Uterus (tissue), 3 donors: ENCODE measurements at regions not wholly inside any gene's neighbourhood (a gene's known extent, or its start where the extent isn't known, plus 50 kb on each side); places are given as distances from the start of the nearest gene placed in this dataset. TPM values are rescaled to one million over a fixed set of nuclear protein-coding genes. Genes with fewer than 3 reads are reported as not detected.

Source experiments
- DNase-seq, 2 donors: peaks; one replicate each; pipeline ENCODE4 v3.0.0-alpha.2; 2019 to 2020
- H3K27ac ChIP-seq, 2 donors: fragments of 200-600 bp; sonication (generic); 1 replicate in 1 of 2; 2 replicates in 1 of 2; pipeline ENCODE4 v1.5.1; 2016 to 2018
- H3K27me3 ChIP-seq, 2 donors: fragments of 200-600 bp; sonication (generic); one replicate each; pipeline ENCODE4 v1.5.1; 2018 to 2019; ENCODE audit warnings: control low read depth in 1 of 2
- H3K36me3 ChIP-seq, 2 donors: fragments of 200-600 bp; sonication (generic); one replicate each; pipeline ENCODE4 v1.5.1; 2019; ENCODE audit warnings: control low read depth in 1 of 2
- H3K4me1 ChIP-seq, 2 donors: fragments of 200-600 bp; sonication (generic); one replicate each; pipeline ENCODE4 v1.5.1; 2018 to 2019; ENCODE audit warnings: control low read depth in 1 of 2
- H3K4me3 ChIP-seq, 2 donors: fragments of 200-600 bp; sonication (generic); 1 replicate in 1 of 2; 2 replicates in 1 of 2; pipeline ENCODE4 v1.5.1; 2018 to 2019; ENCODE audit warnings: mild to moderate bottlenecking in 1 of 2
- H3K9me3 ChIP-seq, 2 donors: fragments of 200-600 bp; sonication (generic); one replicate each; pipeline ENCODE4 v1.5.1; 2019; ENCODE audit warnings: control low read depth in 1 of 2
- POLR2A ChIP-seq, 2 donors: fragments of 450-650 bp; IDR thresholded peaks; one replicate each; pipeline ENCODE4 v1.6.1; 2016; ENCODE audit warnings: antibody characterized with exemption in 2 of 2, mild to moderate bottlenecking in 1 of 2, moderate library complexity in 1 of 2
- intact Hi-C: fragments of 100-400 bp; cut with DNase I; formaldehyde crosslinking; loops from one replicate; pipeline ENCODE4 v1.15.1; 2023; ENCODE audit warnings: low total_unique reads
- small RNA-seq: library from RNA; depleted of rRNA; stranded (forward); fragments of <200 nt; gene quantifications from one replicate; pipeline ENCODE3, GENCODE V24; 2016
- TF ChIP-seq, protein P1 (sequence below), 4 experiments: fragments of 200-600 bp in 2 of 4; fragments of 450-650 bp in 2 of 4; sonication (generic) in 2 of 4; IDR thresholded peaks; one replicate each; pipeline ENCODE4 v1.5.1; 2016 to 2019; ENCODE audit warnings: antibody characterized with exemption in 4 of 4, mild to moderate bottlenecking in 2 of 4, moderate library complexity in 1 of 4
- donor health status: DM: yes; HTN: yes; CAD: no.

- TF ChIP-seq, protein P1, sequence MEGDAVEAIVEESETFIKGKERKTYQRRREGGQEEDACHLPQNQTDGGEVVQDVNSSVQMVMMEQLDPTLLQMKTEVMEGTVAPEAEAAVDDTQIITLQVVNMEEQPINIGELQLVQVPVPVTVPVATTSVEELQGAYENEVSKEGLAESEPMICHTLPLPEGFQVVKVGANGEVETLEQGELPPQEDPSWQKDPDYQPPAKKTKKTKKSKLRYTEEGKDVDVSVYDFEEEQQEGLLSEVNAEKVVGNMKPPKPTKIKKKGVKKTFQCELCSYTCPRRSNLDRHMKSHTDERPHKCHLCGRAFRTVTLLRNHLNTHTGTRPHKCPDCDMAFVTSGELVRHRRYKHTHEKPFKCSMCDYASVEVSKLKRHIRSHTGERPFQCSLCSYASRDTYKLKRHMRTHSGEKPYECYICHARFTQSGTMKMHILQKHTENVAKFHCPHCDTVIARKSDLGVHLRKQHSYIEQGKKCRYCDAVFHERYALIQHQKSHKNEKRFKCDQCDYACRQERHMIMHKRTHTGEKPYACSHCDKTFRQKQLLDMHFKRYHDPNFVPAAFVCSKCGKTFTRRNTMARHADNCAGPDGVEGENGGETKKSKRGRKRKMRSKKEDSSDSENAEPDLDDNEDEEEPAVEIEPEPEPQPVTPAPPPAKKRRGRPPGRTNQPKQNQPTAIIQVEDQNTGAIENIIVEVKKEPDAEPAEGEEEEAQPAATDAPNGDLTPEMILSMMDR (IDR thresholded peaks at IDR 0.05), result no peak
- TF ChIP-seq POLR2A (IDR thresholded peaks at IDR 0.05), result no peak
- H3K36me3 ChIP-seq, result no peaks in the 10 kb centered on the region
- no peaks in the 10 kb centered on the region for H3K9me3 ChIP-seq
- H3K27ac ChIP-seq, result no peak overlapping the region
- DNase-seq, result no peak
- H3K4me3 ChIP-seq, result no peak overlapping the region
- H3K4me1 ChIP-seq, result no peaks in the 10 kb centered on the region
- intact Hi-C loops, result no loop called here
- H3K27me3 ChIP-seq, result no peaks in the 10 kb centered on the region
These were observed 54.0 kb upstream of the SLC30A5 start for GRCh38 chr5:69039829-69040228.

DNA sequence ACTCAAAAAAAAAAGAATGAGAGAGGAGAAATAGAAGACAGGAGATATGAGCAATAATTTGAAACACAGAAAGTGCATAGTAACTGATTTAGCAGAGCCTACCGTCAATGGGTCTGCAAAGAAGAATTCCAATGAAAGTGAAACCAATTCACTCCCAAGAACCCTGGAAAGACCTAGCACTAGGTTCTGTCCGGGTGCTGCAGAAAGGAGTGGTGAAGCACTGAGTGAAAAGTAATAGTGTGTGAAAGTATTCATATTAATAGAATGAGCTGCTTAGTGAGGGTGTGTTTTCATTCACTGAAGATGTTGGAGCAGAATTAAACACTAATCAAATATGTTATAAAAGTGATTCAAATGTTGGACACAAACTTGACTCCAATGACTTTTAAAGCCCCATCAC lies 51.3 kb upstream of the SLC30A5 start:
- Histone ChIP-seq H3K4me3 (no peak overlapping the region), H3K27me3 (no peaks in the 10 kb centered on the region), H3K27ac (peak overlapping the region; percentile 77 to 88), H3K36me3 (no peaks in the 10 kb centered on the region), H3K4me1 (no peaks in the 10 kb centered on the region), H3K9me3 (no peaks in the 10 kb centered on the region)
- no peak for DNase-seq
- TF ChIP-seq, protein P1 (IDR thresholded peaks at IDR 0.05), result no peak
- TF ChIP-seq POLR2A (IDR thresholded peaks at IDR 0.05), result no peak
- intact Hi-C loops, result no loop called here

GRCh38 chr5:69042915-69043654 lies 50.7 kb upstream of the SLC30A5 start:
- DNase-seq, result peak; percentile 71 to 84
- H3K4me3 ChIP-seq, result peak overlapping the region; percentile 25 to 37
- no peaks in the 10 kb centered on the region for H3K36me3 ChIP-seq
- no peaks in the 10 kb centered on the region for H3K27me3 ChIP-seq
- peak overlapping the region; percentile 77 to 88 for H3K27ac ChIP-seq
- intact Hi-C loops, result no loop called here
- no peaks in the 10 kb centered on the region for H3K9me3 ChIP-seq
- TF ChIP-seq, protein P1 (IDR thresholded peaks at IDR 0.05), result peak; percentile 79 to 89 (median 82)
- no peak for TF ChIP-seq POLR2A (IDR thresholded peaks at IDR 0.05)
- no peaks in the 10 kb centered on the region for H3K4me1 ChIP-seq

GRCh38 chr5:69043655-69043996 lies 50.2 kb upstream of the SLC30A5 start:
- no peak for DNase-seq
- Histone ChIP-seq H3K9me3 (no peaks in the 10 kb centered on the region), H3K36me3 (no peaks in the 10 kb centered on the region), H3K4me3 (peak overlapping the region; percentile 25 to 37), H3K27ac (peak overlapping the region; percentile 77 to 88), H3K27me3 (no peaks in the 10 kb centered on the region), H3K4me1 (no peaks in the 10 kb centered on the region)
- TF ChIP-seq, protein P1 (IDR thresholded peaks at IDR 0.05), result no peak
- no peak for TF ChIP-seq POLR2A (IDR thresholded peaks at IDR 0.05)
- intact Hi-C loops, result no loop called here

Small RNAs in the stretch of these regions (small RNA-seq; reads per million reads assigned to genes)
- not detected for gene RF00096
- not detected for gene RN7SKP251
- gene VWA8P1, result not detected
